ENCODE measurements at regions not wholly inside any gene's neighbourhood (a gene's known extent, or its start where the extent isn't known, plus 50 kb on each side); places are given as distances from the start of the nearest gene placed in this dataset.

DNA sequence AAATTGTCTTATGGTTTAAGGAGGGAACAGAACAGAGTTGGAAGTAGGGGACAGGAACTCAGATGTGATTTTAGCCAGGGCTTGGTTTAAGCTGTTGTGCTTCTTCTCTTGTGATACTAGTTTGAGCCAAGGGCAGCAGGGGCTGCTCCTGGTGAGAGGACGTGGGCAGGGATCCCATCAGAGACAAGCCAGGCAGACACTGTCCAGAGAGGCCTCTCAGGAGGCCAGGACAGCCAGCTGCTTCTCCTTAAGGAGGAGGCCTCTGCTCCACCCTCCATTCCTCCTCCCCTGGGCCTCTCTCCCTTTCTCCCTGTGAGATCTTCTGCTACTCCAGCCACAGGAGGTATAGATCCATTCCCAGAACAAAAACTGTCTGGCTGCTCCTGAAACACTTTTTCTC is 108.4 kb upstream of the MLN start:
- TF ChIP-seq POLR2A (IDR thresholded peaks at IDR 0.05) (no peak), POLR2AphosphoS5 (IDR thresholded peaks at IDR 0.05) (no peak)
- TF ChIP-seq, protein P1, sequence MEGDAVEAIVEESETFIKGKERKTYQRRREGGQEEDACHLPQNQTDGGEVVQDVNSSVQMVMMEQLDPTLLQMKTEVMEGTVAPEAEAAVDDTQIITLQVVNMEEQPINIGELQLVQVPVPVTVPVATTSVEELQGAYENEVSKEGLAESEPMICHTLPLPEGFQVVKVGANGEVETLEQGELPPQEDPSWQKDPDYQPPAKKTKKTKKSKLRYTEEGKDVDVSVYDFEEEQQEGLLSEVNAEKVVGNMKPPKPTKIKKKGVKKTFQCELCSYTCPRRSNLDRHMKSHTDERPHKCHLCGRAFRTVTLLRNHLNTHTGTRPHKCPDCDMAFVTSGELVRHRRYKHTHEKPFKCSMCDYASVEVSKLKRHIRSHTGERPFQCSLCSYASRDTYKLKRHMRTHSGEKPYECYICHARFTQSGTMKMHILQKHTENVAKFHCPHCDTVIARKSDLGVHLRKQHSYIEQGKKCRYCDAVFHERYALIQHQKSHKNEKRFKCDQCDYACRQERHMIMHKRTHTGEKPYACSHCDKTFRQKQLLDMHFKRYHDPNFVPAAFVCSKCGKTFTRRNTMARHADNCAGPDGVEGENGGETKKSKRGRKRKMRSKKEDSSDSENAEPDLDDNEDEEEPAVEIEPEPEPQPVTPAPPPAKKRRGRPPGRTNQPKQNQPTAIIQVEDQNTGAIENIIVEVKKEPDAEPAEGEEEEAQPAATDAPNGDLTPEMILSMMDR (IDR thresholded peaks at IDR 0.05) = no peak
